GM18873 (cell line): ENCODE measurements at regions not wholly inside any gene's neighbourhood (a gene's known extent, or its start where the extent isn't known, plus 50 kb on each side); places are given as distances from the start of the nearest gene placed in this dataset.
"Not testable (repeated sequence)": the region's sequence is repeated elsewhere in the genome, so short reads cannot be mapped to it uniquely, and the experiment has no call there.

Experiments used
- ATAC-seq: cut with Tn5 transposase; IDR thresholded peaks from one replicate; pipeline ENCODE4 v1.9.1; 2021; ENCODE audit warnings: mild to moderate bottlenecking, moderate library complexity, moderate number of reproducible peaks; ENCODE audit not compliant: unreplicated experiment, low FRiP score

- ATAC-seq = no peak
Observed at GRCh38 chr6:148602136-148602535, 144.7 kb upstream of the UST start.

GRCh38 chr6:148608199-148608951 lies 138.5 kb upstream of the UST start:
- no peak for ATAC-seq

DNA sequence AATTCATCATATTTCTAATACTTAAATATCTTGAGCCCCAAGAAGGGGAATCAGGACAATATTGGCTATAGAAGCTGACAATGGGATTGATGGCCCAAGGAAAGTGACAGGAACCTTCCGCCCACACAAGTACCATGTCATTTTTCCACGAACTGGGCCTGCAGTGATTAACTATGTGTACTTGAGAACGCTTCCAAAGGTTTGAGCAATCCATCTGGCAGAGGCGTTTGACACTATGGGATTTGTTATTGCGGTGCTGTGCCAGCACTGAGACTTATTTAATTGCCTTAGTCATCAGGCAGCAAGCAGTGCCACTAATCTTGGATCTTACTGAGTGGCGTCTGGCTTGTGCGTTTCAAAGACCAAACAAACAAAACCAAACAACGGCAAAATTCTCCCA lies 135.6 kb upstream of the UST start:
- no peak for ATAC-seq

DNA sequence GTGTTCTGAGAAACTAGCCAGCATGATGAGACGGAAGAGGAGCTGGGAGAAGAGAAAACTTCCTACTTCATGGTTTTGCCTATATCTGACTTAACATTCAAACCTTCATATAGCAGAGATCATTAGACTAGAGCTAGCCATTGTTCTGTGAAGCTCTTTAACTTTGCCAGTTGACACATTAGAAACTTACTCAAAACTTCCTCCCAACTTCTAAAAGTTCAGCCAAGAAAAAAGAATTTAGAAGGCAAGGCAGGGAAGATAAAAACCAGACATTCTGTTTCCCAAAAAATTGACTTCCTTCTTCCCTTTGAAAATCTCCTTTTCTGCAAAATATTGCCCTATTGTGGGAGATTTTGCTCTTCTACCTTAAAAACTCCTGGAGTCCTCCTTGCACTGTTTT lies 134.8 kb upstream of the UST start:
- ATAC-seq = no peak

- no peak for ATAC-seq
Observed at GRCh38 chr6:148614602-148615001, 132.2 kb upstream of the UST start.

DNA sequence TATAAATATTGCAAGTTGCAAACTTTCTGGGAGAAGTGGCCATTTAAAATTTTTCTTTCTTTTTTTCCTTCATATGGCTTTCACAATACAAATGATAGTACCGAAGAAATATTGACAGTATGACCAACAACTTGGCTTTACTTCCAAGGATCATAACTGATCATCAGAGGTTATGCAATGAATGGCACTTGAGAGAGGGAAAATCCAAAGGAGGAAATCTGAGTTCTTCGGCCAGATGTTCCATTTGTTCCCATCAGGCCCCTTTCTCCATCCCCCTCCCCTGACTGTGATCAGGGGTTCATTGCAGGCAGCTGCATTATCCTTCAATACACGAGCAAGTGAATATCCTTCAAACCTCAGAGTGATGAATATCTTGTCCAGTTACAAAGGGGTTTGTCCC lies 130.0 kb upstream of the UST start:
- no peak for ATAC-seq

- no peak for ATAC-seq
Observed at GRCh38 chr6:148617530-148617929, 129.3 kb upstream of the UST start.

GRCh38 chr6:148619891-148620290 lies 126.9 kb upstream of the UST start:
- no peak for ATAC-seq

DNA sequence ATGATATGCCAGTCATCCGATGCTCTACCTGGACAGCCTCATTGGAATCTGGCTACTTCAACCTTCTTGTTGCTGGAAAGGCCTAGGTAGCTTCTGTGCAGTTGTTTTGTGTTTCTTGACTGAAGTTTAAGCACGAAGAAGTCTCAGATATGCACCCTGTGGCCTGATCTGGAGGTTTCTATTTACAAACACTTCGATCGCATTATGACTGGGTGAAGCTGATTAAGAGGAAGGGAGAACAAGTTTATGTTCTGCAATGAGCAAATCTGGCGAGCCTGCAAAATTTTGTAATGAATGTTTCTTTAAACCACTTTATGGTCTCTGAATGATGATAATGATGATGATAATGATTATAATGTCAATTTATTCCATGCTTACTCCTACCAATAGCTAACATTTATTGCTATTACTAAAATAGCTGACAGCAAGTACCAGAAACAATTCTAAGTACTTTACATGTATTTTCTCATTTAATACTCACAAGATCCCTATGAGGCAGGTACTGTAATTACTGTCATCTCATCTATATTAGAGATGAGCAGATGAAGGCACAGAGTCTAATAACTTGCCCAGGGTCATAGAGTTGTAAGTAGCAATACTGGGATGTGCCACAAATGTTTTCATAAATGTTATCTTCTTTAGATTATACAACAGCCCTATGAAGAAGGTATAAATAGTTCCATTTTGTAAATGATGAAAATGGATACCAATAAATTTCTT lies 126.1 kb upstream of the UST start:
- peak; percentile 52 for ATAC-seq

DNA sequence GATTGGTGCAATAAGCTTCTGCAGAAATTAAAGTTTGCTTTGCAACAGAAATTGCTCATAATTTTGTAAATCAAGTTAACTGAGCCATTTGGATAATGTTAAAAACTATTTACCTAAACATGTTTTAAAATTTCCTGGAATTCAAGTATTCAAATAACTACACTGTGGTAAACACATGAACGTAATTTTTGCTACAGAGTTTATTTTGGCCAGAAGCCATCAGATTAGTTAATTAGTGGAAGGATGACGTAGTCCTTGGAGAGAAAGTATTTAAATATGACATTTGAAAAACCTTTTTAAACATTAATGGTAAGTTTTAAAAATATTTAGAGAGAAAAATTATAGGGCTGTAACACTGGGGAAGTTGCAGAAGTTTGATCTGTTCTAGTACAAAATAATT lies 121.2 kb upstream of the UST start:
- no peak for ATAC-seq

DNA sequence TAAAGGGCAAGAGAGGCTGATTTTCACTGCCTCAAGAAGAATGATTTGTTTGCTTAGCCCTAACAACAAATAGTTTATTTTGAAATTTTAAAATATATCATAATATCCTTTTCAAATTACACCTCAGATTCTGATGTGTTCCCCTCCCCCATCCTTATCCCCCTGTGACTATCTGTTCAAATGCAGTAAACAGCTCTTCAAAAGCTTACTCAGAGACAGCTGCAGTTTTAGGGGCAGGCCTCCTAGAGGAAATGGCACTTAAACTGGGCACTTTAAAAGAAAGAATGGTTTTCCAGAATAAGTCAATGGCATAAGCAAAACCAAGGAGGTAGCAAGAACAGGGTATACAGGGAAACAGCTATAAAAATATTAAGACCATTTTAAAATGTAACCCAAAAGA lies 118.6 kb upstream of the UST start:
- ATAC-seq = no peak

DNA sequence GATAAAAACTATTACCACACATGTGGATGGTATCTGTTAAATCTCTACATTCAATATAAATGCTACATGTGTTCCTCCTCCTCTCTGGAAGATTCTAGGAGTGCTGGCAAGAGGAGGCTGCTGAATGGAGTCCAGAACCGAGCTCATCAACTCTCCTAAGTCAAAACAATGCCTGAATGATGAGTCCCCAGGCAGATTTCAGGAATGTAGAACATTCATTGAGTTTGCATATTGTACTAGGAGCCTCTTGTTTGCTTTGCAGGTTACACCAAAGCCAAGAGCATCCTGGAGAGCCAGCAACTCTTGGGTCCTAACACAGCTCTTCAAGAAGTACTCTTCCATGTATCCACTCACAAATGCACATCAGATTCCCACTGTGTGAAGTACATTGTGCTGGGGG lies 117.6 kb upstream of the UST start:
- ATAC-seq = no peak

DNA sequence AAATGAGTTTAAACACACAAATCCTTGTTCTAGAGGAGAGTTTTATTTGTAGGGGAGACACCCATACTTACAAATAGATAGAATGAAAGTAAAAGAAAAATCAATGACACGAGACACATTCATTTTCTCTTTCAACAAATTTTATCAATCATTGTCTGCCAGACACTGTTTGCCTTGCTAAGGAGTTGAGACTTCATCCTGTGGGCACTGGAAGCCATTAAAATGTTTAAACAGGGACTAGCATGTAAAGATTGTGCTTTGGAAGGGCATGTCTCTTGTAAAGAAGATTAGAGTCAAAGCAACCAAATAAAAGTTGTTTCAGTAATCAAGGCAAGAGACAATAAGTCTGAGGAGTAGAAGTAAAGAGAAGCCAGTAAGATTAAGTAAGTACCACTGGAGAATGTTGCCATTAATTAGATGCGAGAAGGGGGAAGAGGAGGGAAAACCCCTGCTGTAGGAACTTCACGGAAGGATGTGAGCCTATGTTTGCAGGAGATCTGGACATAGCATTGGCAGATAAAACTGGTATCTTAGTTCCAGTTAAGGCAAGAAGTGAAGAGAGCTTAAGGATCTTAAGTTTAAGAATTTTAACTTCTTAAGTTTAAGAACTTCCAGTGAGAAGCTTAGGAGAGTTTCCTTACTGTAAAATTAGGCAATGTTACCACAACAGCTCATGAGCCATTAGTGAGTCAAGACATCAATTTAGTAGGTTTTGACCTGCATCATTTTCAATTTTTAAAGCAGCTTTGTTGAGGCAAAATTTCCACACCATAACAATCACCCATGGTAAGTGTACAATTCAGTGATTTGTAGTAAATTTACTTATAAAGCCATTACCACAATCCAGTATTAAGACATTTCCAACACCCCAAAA lies 117.0 kb upstream of the UST start:
- no peak for ATAC-seq

DNA sequence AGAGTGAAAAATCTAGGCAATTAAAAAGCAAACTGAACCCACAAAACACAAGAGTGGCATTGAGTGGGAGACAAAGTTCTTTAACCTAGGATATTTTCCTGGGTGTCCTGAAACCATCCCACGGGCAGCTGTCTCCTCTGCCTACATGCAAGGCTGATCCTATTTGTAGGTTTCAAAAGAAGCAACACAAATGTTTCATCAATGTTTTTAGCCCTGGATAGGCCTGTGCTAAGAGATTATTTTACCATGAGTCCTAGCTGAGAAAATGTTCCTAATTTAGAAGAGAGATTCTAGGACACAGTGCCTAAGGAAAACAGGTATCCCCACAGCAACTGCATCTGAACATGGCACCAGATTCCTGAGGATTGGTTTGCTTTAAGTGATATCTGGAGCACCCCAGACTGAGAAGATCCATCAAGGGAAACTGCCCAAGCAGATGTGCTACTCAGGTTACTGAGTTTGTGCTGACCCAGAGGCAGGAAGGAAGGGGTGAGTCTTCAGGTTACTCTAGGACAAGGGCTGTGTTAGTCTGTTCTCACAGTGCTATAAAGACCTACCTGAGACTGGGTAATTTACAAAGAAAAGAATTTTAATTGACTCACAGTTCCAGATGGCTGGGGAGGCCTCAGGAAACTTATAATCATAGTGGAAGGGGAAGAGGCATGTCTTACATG lies 111.6 kb upstream of the UST start:
- no peak for ATAC-seq

DNA sequence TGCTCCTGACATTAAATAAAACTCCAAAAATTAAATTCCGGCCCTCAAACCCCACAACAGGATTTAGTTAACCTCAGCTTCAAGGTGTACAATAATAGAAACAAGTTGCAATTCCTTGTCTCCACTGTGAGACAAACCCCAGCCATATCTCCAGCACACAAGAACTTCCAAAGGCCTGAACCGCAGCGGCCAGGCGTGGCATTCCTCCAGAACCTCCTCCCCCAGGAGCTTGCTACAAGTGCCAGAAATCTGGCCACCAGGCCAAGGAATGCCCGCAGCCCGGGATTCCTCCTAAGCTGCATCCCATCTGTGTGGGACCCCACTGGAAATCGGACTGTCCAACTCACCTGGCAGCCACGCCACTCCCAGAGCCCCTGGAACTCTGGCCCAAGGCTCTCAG lies 105.0 kb upstream of the UST start:
- not testable (repeated sequence) for ATAC-seq

DNA sequence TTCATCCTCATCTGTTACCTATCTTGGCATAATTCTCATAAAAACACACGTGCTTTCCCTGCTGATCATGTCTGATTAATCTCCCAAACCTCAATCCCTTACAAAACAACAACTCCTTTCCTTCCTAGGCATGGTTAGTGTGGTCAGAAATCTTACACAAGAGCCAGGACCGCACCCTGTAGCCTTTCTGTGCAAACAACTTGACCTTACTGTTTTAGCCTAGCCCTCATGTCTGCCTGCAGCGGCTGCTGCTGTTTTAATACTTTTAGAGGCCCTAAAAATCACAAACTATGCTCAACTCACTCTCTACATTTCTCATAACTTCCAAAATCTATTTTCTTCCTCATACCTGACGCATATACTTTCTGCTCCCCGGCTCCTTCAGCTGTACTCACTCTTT lies 103.6 kb upstream of the UST start:
- not testable (repeated sequence) for ATAC-seq

DNA sequence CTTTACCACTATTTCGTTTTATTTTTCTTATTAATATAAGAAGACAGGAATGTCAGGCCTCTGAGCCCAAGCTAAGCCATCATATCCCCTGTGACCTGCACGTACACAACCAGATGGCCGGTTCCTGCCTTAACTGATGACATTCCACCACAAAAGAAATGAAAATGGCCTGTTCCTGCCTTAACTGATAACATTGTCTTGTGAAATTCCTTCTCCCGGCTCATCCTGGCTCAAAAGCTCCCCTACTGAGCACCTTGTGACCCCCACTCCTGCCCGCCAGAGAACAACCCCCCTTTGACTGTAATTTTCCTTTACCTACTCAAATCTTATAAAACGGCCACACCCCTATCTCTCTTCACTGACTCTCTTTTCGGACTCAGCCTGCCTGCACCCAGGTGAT lies 101.8 kb upstream of the UST start:
- ATAC-seq = not testable (repeated sequence)

- ATAC-seq = no peak
Observed at GRCh38 chr6:148648754-148649453, 97.9 kb upstream of the UST start.

DNA sequence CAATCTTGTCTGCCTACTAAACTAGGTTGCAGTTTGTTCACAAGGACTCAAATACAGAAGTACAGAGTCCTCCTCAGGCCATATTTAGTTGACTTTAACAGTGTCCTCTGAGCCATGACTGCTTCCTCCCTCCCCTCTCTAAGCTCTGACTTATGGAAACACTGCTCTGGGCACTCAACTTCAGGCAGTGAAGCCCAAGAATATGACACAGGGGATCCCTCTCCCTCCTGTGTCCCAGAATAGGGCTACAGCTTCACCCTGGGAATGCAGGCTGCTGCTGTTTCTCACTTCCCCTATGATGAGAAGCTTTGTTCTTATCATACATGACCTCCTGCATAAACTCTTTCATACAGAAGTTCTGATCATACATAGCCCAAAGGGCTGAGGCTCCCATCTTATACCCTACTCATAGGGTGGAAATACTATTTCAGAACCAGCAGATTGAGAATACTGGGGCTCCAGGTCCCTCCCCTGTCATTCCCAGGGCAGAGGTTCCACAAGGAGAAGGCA lies 97.3 kb upstream of the UST start:
- no peak for ATAC-seq

DNA sequence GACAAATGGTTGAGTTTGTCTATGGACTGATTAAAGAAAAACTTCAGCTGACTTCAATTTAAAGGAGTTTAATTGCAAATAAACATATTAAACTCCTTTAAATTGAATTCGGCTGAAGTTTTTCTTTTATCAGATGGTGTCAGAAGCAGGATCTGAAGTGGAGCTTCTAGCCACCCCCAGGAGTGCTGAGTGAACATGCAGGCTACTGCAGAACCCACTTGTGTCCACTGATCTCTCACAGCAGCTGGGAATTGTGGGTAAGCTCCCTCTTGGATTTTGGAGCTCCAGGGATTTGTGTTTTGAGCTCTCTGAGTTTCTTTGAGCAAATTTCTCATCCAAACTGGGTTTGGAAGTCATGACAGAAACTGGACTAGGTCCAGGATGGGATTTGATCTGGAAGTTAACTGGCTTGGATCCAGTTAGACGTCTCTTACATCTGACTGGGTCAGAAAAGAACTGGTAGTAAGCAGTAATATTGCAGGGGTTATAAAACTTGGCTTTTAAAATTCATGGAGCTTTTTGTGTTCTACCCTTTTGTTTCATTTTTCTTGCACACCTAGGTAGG lies 95.8 kb upstream of the UST start:
- ATAC-seq = no peak
